Esophagus muscularis mucosa (tissue), 4 donors: ENCODE measurements at regions not wholly inside any gene's neighbourhood (a gene's known extent, or its start where the extent isn't known, plus 50 kb on each side); places are given as distances from the start of the nearest gene placed in this dataset.

Experiments
- CTCF ChIP-seq, 3 experiments: fragments of 200-600 bp in 2 of 3; fragments of 450-650 bp in 1 of 3; sonication (generic) in 2 of 3; IDR thresholded peaks; one replicate each; pipeline ENCODE4 v1.5.1; 2017 to 2019; ENCODE audit warnings: antibody characterized with exemption in 3 of 3, mild to moderate bottlenecking in 2 of 3, moderate library complexity in 1 of 3
- EP300 ChIP-seq: sonication (generic); formaldehyde crosslinking; IDR thresholded peaks from one replicate; pipeline ENCODE4 v1.6.1; 2017; ENCODE audit warnings: antibody characterized with exemption
- POLR2A ChIP-seq: fragments of 450-650 bp; IDR thresholded peaks from one replicate; pipeline ENCODE4 v1.6.1; 2017; ENCODE audit warnings: antibody characterized with exemption, moderate library complexity, mild to moderate bottlenecking, low read depth
- POLR2AphosphoS5 ChIP-seq, 2 donors: sonication (generic); formaldehyde crosslinking; IDR thresholded peaks; one replicate each; pipeline ENCODE4 v1.6.1; 2017; ENCODE audit warnings: antibody characterized with exemption in 2 of 2

- TF ChIP-seq CTCF (IDR thresholded peaks at IDR 0.05): no peak
- no peak for TF ChIP-seq EP300
- TF ChIP-seq POLR2AphosphoS5 (IDR thresholded peaks at IDR 0.05): no peak
- no peak for TF ChIP-seq POLR2A
These were observed 79.6 kb downstream of the RTP4 start for GRCh38 chr3:187447737-187448136.
